ENCODE measurements at regions not wholly inside any gene's neighbourhood (a gene's known extent, or its start where the extent isn't known, plus 50 kb on each side); places are given as distances from the start of the nearest gene placed in this dataset.

DNA sequence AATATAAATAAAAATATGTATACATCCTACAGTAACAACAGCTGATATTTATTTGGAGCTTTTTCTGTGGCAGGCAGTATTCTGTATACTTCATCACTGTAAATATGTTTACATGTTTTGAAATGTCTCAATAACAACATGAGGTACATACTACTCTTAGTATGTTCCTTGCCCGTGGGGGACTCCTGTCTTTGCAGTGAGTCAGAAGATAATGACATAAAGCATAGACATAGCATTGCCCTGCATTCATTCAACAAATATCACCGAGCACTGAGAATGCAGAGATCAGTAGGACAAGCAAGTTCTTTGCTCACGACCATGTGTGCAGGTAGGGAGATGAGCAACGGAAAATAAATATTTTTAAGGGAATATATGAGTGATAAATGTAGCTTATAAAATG lies 246.5 kb downstream of the LTN1 start:
- TF ChIP-seq POLR2A (IDR thresholded peaks at IDR 0.05) (no peak), EP300 (IDR thresholded peaks at IDR 0.05) (no peak), POLR2AphosphoS5 (IDR thresholded peaks at IDR 0.05) (no peak)
- TF ChIP-seq, protein P1, sequence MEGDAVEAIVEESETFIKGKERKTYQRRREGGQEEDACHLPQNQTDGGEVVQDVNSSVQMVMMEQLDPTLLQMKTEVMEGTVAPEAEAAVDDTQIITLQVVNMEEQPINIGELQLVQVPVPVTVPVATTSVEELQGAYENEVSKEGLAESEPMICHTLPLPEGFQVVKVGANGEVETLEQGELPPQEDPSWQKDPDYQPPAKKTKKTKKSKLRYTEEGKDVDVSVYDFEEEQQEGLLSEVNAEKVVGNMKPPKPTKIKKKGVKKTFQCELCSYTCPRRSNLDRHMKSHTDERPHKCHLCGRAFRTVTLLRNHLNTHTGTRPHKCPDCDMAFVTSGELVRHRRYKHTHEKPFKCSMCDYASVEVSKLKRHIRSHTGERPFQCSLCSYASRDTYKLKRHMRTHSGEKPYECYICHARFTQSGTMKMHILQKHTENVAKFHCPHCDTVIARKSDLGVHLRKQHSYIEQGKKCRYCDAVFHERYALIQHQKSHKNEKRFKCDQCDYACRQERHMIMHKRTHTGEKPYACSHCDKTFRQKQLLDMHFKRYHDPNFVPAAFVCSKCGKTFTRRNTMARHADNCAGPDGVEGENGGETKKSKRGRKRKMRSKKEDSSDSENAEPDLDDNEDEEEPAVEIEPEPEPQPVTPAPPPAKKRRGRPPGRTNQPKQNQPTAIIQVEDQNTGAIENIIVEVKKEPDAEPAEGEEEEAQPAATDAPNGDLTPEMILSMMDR (IDR thresholded peaks at IDR 0.05) = no peak

Data from suprapubic skin (tissue), 4 donors.